Renal cortical epithelial cell (primary cell): ENCODE measurements at regions not wholly inside any gene's neighbourhood (a gene's known extent, or its start where the extent isn't known, plus 50 kb on each side); places are given as distances from the start of the nearest gene placed in this dataset.
A peak's percentile ranks its signal among the peaks of the same experiment; 100 is the strongest.
"Not testable (repeated sequence)": the region's sequence is repeated elsewhere in the genome, so short reads cannot be mapped to it uniquely, and the experiment has no call there.

Source experiments
- DNase-seq: peaks from one replicate; pipeline ENCODE4 v3.0.0-alpha.2; 2011; ENCODE audit warnings: low read depth

- DNase-seq, result no peak
Observed at GRCh38 chr11:112617098-112617425, 344.2 kb upstream of the NCAM1 start.

- no peak for DNase-seq
Observed at GRCh38 chr11:112617977-112618826, 343.0 kb upstream of the NCAM1 start.

- DNase-seq, result no peak
Observed at GRCh38 chr11:112619106-112619505, 342.1 kb upstream of the NCAM1 start.

GRCh38 chr11:112620621-112621394 lies 340.4 kb upstream of the NCAM1 start:
- DNase-seq, result peak; percentile 13

GRCh38 chr11:112623057-112623456 lies 338.2 kb upstream of the NCAM1 start:
- DNase-seq, result no peak

GRCh38 chr11:112624431-112624830 lies 336.8 kb upstream of the NCAM1 start:
- DNase-seq, result no peak

GRCh38 chr11:112624971-112625370 lies 336.2 kb upstream of the NCAM1 start:
- not testable (repeated sequence) for DNase-seq

- DNase-seq, result no peak
Observed at GRCh38 chr11:112625814-112626213, 335.4 kb upstream of the NCAM1 start.

- no peak for DNase-seq
Observed at GRCh38 chr11:112626731-112627130, 334.5 kb upstream of the NCAM1 start.

GRCh38 chr11:112627588-112628045 lies 333.6 kb upstream of the NCAM1 start:
- no peak for DNase-seq

GRCh38 chr11:112628676-112629075 lies 332.5 kb upstream of the NCAM1 start:
- no peak for DNase-seq

- no peak for DNase-seq
Observed at GRCh38 chr11:112630496-112630895, 330.7 kb upstream of the NCAM1 start.

GRCh38 chr11:112631333-112631732 lies 329.9 kb upstream of the NCAM1 start:
- DNase-seq, result no peak

- DNase-seq, result peak; percentile 11
Observed at GRCh38 chr11:112632866-112633505, 328.2 kb upstream of the NCAM1 start.

- DNase-seq, result no peak
Observed at GRCh38 chr11:112634551-112634950, 326.7 kb upstream of the NCAM1 start.

GRCh38 chr11:112634995-112635737 lies 326.1 kb upstream of the NCAM1 start:
- no peak for DNase-seq

GRCh38 chr11:112637076-112637475 lies 324.1 kb upstream of the NCAM1 start:
- DNase-seq, result no peak

- DNase-seq, result no peak
Observed at GRCh38 chr11:112637876-112638275, 323.3 kb upstream of the NCAM1 start.

- no peak for DNase-seq
Observed at GRCh38 chr11:112639469-112639868, 321.8 kb upstream of the NCAM1 start.

GRCh38 chr11:112643416-112643815 lies 317.8 kb upstream of the NCAM1 start:
- DNase-seq, result no peak

GRCh38 chr11:112644410-112645131 lies 316.6 kb upstream of the NCAM1 start:
- no peak for DNase-seq
